Rectal smooth muscle tissue (tissue), 1 donor: ENCODE measurements at regions not wholly inside any gene's neighbourhood (a gene's known extent, or its start where the extent isn't known, plus 50 kb on each side); places are given as distances from the start of the nearest gene placed in this dataset.
"Not testable (repeated sequence)": the region's sequence is repeated elsewhere in the genome, so short reads cannot be mapped to it uniquely, and the experiment has no call there.

Experiments used
- H3K27ac ChIP-seq: one replicate; pipeline ENCODE4 v1.7.0; 2013; ENCODE audit warnings: low read depth, low read length, inconsistent platforms
- H3K27me3 ChIP-seq: one replicate; pipeline ENCODE4 v1.7.0; 2013; ENCODE audit warnings: low read length; ENCODE audit not compliant: control insufficient read depth, insufficient read depth
- H3K36me3 ChIP-seq: one replicate; pipeline ENCODE4 v1.7.0; 2013; ENCODE audit warnings: low read length; ENCODE audit not compliant: control insufficient read depth, insufficient read depth
- H3K4me1 ChIP-seq: one replicate; pipeline ENCODE4 v1.7.0; 2013; ENCODE audit warnings: low read length; ENCODE audit not compliant: control insufficient read depth, insufficient read depth
- H3K4me3 ChIP-seq: one replicate; pipeline ENCODE4 v1.7.0; 2013; ENCODE audit warnings: low read length
- H3K9ac ChIP-seq: one replicate; pipeline ENCODE4 v1.7.0; 2013; ENCODE audit warnings: low read length

- not testable (repeated sequence) for H3K9ac ChIP-seq, H3K27ac ChIP-seq, H3K27me3 ChIP-seq, H3K4me3 ChIP-seq, H3K4me1 ChIP-seq, H3K36me3 ChIP-seq
These were observed 152.9 kb downstream of the TMEM121 start for GRCh38 chr14:105678996-105679958.

GRCh38 chr14:105679959-105680735 lies 153.8 kb downstream of the TMEM121 start:
- H3K27me3 ChIP-seq, H3K4me1 ChIP-seq, H3K4me3 ChIP-seq, H3K27ac ChIP-seq, H3K36me3 ChIP-seq, H3K9ac ChIP-seq: not testable (repeated sequence)

GRCh38 chr14:105680736-105681098 lies 154.3 kb downstream of the TMEM121 start:
- not testable (repeated sequence) for H3K27me3 ChIP-seq, H3K9ac ChIP-seq, H3K36me3 ChIP-seq, H3K4me1 ChIP-seq, H3K4me3 ChIP-seq, H3K27ac ChIP-seq

- H3K4me3 ChIP-seq, H3K27me3 ChIP-seq, H3K4me1 ChIP-seq: not testable (repeated sequence)
These were observed 155.3 kb downstream of the TMEM121 start for GRCh38 chr14:105681606-105682185.

GRCh38 chr14:105682442-105682841 lies 156.1 kb downstream of the TMEM121 start:
- H3K9ac ChIP-seq, H3K36me3 ChIP-seq, H3K27me3 ChIP-seq, H3K4me3 ChIP-seq, H3K27ac ChIP-seq, H3K4me1 ChIP-seq: not testable (repeated sequence)

More at GRCh38 chr14:105681606-105682185, 155.3 kb downstream of the TMEM121 start:
- not testable (repeated sequence) for H3K27ac ChIP-seq, H3K36me3 ChIP-seq, H3K9ac ChIP-seq

- H3K4me3 ChIP-seq: no peak overlapping the region
- H3K4me1 ChIP-seq: no peaks in the 10 kb centered on the region
- H3K27me3 ChIP-seq: no peaks in the 10 kb centered on the region
- H3K9ac ChIP-seq: no peak overlapping the region
- no peak overlapping the region for H3K27ac ChIP-seq
- H3K36me3 ChIP-seq: no peaks in the 10 kb centered on the region
These were observed 156.7 kb downstream of the TMEM121 start for GRCh38 chr14:105682956-105683570.

GRCh38 chr14:105684056-105684455 lies 157.7 kb downstream of the TMEM121 start:
- not testable (repeated sequence) for H3K4me1 ChIP-seq, H3K36me3 ChIP-seq, H3K9ac ChIP-seq, H3K27me3 ChIP-seq, H3K27ac ChIP-seq, H3K4me3 ChIP-seq

GRCh38 chr14:105684597-105684996 lies 158.2 kb downstream of the TMEM121 start:
- H3K36me3 ChIP-seq, H3K27ac ChIP-seq, H3K4me3 ChIP-seq, H3K27me3 ChIP-seq, H3K4me1 ChIP-seq, H3K9ac ChIP-seq: not testable (repeated sequence)

- H3K36me3 ChIP-seq: no peaks in the 10 kb centered on the region
- H3K9ac ChIP-seq: no peak overlapping the region
- no peak overlapping the region for H3K27ac ChIP-seq
- H3K4me3 ChIP-seq: no peak overlapping the region
- no peaks in the 10 kb centered on the region for H3K27me3 ChIP-seq
- no peaks in the 10 kb centered on the region for H3K4me1 ChIP-seq
These were observed 158.6 kb downstream of the TMEM121 start for GRCh38 chr14:105685003-105685402.

GRCh38 chr14:105685605-105686004 lies 159.2 kb downstream of the TMEM121 start:
- H3K27ac ChIP-seq, H3K36me3 ChIP-seq, H3K27me3 ChIP-seq, H3K4me1 ChIP-seq, H3K9ac ChIP-seq, H3K4me3 ChIP-seq: not testable (repeated sequence)

- not testable (repeated sequence) for H3K36me3 ChIP-seq, H3K4me1 ChIP-seq, H3K27me3 ChIP-seq, H3K4me3 ChIP-seq, H3K9ac ChIP-seq, H3K27ac ChIP-seq
These were observed 159.7 kb downstream of the TMEM121 start for GRCh38 chr14:105686050-105686449.

- not testable (repeated sequence) for H3K4me1 ChIP-seq, H3K27ac ChIP-seq, H3K4me3 ChIP-seq, H3K36me3 ChIP-seq, H3K27me3 ChIP-seq, H3K9ac ChIP-seq
These were observed 160.2 kb downstream of the TMEM121 start for GRCh38 chr14:105686462-105687170.
